ENCODE measurements at regions not wholly inside any gene's neighbourhood (a gene's known extent, or its start where the extent isn't known, plus 50 kb on each side); places are given as distances from the start of the nearest gene placed in this dataset.

GRCh38 chr1:5497503-5497902 lies 494.7 kb downstream of the NPHP4 start:
- DNase-seq (ENCODE audit: low spot score) = no peak

DNA sequence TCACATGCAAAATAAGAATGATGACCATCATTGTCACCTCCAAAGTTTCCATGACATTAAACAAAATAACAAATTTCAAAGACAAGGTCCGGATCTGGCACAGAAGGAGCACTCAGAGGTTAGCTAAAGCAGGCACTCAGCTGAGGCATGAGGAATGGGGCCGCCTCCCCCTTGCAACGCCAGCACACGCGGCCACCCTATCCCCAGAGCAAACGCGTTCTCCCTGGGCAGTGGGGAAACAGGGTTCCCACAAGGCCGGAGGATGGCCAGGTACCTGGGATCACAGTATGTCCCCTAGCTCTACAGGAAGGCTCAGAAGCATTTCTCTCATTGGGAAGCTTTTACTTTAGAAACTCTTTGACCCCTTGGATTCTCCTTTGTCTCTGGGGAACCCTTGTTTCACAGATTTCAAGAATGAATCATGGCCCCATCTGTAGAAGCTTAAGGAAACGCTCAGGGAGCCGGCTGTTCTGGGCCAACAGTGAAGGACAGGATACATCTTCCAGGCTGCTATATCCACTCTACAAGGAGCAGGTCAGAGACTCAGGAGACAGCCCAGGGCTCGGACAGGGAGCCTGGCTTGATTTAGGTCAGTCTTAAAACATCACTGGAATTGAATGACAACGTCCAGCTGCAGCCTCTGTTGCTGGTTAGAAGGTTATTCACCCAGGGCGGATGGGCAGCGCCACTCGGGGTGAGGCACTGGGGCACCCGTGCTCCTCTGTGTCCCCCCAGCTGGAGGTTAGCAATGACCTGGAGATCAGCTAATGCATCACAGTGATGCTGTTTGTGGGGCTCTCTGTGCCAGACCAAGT lies 496.4 kb downstream of the NPHP4 start:
- no peak for DNase-seq (ENCODE audit: low spot score)

DNA sequence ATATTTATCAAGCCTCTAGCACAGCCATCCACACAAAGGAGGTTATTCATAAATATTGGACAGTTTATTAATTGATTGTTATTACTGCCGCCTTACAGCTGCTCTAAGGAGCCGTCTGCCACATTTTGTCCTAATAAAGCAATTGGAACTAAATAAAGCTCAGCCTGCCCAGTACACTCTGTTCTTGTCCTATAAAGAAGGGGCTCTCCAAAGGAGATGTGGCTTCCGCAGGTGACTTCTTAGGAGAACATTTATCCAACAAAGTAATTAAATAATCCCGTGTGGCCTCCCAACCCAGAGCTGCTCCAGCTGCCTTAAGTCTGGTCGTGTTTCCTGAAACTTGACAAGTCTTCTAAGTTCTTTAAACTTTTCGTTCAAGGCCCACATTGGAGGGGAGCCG lies 497.7 kb downstream of the NPHP4 start:
- DNase-seq (ENCODE audit: low spot score) = no peak

GRCh38 chr1:5493851-5494311 lies 498.3 kb downstream of the NPHP4 start:
- no peak for DNase-seq (ENCODE audit: low spot score)

GRCh38 chr1:5493275-5493674 lies 498.9 kb downstream of the NPHP4 start:
- no peak for DNase-seq (ENCODE audit: low spot score)

DNA sequence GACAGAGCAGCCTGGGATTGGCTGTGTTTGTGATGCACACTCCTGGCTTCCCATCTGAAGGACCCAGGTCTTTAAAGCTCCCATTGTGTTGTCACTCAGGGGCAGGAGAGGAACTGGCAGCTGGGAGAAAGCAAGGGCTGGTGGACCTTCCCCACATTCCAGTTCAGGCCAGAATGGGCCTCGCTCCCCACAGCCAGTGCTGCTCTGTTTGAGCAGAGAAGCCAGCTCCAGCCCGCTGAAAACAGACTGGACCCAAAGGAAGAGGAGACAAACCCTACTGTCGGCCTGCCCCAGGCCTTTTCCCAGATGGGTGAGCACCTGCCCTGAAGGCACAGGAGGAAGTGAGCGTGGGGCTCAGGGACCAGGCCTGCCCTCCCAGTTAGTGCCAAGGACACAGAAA lies 499.4 kb downstream of the NPHP4 start:
- no peak for DNase-seq (ENCODE audit: low spot score)

DNA sequence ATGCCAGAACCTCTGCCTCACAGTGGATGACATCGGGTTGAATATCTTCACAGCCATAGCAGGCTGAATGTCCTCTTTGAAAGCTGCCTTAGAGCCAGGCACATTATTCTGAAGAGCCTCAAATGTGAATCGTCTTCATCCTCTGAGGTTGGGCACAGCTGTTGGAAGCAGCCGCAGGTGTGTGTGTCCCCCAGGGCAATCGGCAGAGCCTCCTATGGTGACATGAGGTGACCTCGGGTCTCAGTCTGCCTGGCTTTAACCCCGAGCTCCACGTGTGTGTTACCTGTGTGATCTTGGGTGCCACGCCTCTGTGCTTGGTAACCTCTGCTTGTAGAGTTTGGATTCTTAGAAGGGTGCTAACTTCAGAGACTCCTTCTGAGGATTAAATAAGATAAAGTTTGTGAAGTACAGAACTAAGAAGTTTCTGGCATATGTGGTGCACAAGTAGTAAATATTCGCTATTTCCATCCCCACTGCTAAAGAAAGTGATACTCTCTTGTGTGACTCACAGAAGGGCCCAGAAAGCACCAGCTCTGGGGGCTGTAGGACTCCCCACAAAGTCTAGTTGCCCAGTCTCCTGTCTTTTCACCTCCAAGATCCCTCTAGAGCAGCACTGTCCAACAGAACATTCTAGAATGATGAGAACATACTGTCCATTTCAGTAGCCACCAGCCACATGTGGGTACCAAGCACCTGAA lies 500.9 kb downstream of the NPHP4 start:
- DNase-seq (ENCODE audit: low spot score) = no peak

- no peak for DNase-seq (ENCODE audit: low spot score)
Measured at GRCh38 chr1:5490635-5491034, 501.6 kb downstream of the NPHP4 start.

GRCh38 chr1:5488448-5488847 lies 503.8 kb downstream of the NPHP4 start:
- no peak for DNase-seq (ENCODE audit: low spot score)

DNA sequence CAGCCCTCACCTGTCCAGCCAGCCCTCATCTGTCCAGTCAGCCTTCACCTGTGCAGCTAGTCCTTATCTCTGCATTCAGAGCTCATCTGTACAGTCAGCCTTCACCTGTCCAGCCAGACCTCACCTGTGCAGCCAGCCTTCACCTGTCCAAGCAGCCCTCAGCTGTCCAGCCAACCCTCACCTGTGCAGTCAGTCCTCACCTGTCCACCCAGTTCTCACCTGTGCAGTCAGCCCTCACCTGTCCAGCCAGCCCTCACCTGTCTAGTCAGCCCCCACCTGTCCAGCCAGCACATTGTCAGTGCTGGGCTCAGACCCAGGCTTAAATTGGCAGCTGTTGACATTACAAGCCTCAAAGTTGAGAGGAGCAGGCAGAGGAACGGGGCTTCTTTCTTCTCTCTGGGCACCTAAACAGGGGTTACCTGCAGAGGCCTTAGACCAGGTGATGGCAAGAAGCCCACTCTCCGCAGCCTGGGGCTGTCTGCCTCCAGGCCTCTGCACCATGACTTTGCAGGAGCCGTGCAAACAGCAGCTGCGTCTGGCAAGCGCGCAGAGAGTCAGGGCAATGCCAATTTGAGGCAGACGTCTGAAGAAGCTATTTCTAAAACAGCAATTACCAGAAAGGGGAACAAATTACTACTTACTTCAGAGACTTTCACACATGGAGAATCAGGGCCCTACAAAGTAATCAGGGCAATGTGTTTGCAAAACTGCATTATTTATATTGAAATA lies 506.1 kb downstream of the NPHP4 start:
- no peak for DNase-seq (ENCODE audit: low spot score)

DNA sequence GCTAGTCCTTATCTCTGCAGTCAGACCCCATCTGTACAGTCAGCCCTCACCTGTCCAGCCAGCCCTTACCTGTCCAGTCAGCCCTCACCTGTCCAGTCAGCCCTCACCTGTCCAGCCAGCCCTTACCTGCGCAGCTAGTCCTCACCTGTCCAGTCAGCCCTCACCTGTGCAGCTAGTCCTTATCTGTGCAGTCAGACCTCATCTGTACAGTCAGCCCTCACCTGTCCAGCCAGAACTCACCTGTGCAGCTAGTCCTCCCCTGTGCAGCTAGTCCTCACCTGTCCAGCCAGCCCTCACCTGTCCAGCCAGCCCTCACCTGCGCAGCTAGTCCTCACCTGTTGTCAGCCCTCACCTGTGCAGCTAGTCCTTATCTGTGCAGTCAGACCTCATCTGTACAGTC lies 506.8 kb downstream of the NPHP4 start:
- DNase-seq (ENCODE audit: low spot score) = no peak

GRCh38 chr1:5484451-5485165 lies 507.6 kb downstream of the NPHP4 start:
- DNase-seq (ENCODE audit: low spot score) = no peak

DNA sequence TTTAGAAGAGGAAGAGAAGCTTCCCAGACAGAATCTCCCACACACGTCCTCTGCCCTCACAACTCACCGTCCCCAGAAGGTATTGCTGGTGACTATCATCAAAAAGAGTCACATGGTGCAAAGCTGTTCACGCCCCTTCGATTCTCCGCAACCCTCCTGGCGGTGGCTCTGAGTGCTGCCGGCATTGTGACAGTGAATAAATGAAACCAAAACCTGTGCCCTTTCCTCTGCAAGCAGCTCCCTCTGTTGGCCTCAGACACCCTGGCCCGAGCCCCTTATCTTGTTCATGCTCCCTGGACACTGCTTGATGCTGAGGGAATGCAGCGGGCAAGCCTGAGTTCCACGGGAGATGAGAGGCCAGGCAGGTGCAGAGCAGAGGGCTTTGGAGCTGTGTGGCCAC lies 510.3 kb downstream of the NPHP4 start:
- DNase-seq (ENCODE audit: low spot score) = no peak

DNA sequence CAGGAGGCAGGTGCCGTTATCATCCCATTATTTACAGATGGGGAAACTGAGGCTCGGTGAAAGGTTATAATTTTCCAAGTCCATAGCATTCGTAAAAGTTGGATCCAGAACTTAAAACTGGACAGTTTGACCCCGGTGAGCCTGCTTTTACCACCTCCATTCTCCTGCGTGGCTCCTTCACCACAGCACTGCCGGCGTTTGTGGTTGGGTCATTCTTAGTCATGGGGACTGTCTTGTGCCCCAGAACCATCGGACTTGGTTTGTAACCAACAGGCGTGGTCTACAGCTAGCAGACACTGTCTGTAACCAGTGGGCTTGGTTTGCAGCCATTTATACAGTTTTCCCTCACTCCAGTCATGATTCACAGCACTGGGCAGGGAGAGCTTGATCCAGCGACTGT lies 511.3 kb downstream of the NPHP4 start:
- no peak for DNase-seq (ENCODE audit: low spot score)

- DNase-seq (ENCODE audit: low spot score) = no peak
Measured at GRCh38 chr1:5479876-5480646, 512.2 kb downstream of the NPHP4 start.

DNA sequence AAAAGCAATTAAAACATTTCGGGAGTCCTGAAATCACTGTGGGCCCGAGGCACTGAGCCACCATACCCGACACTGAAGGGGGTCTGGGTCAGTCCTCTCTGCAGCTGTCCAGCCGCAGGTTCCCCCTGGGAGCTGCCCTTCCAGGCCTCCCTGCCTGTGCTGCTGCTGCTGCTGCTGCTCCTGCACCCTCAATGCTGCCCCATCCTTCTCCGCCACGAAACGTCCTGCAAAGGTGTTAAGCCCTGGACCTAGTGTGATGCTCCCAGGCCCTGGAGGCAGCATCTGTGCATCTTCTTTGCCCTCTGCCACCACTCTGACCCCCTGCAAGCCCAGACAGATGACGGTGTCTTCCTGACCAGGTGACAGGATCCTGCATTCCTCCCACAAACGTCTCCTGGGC lies 513.3 kb downstream of the NPHP4 start:
- DNase-seq (ENCODE audit: low spot score) = no peak

DNA sequence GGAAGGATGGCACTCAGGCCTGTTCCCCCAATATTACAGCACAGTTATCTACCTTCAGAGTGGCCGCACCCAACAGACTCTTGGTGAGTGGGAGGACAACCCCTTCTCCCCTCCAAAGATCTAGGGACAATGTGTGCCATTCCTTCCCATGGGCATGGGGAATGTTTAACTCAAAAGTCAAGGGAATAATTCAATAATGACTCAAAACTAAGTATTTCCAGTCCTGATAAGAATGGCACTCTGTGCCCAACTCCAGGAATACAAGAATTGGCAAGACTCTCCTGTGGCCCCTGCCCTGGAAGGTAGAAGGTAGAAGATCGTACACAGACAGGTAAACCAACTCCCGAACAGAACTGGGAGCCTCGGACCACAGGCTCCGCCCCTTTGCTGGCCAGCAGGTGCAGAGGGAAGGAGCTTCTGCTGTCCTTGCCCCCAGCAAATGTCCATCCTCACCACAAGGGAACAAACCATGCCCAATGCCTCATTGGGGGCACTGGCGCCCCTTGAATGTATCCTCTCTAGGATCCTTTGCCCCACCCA lies 514.0 kb downstream of the NPHP4 start:
- no peak for DNase-seq (ENCODE audit: low spot score)

DNA sequence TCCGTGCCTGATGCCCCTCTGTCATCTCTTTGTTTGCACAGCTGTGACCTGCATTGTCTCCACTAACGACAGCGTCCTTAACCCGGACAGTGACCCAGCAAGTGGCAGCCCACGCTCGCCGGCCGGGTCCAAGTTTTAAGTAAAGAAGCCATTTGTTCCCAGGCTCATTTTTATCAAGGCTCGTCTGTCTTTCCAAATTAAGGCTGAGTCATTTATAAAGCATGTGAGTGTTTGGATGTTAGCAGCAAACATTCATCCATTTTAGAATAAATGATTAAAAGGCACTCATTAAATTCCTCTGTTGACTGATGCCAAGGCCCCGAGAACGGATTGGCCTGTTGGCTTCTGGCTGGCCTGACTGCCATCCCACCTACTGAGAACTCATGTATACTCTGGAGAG lies 514.5 kb downstream of the NPHP4 start:
- DNase-seq (ENCODE audit: low spot score) = no peak

GRCh38 chr1:5475572-5475971 lies 516.7 kb downstream of the NPHP4 start:
- no peak for DNase-seq (ENCODE audit: low spot score)

DNA sequence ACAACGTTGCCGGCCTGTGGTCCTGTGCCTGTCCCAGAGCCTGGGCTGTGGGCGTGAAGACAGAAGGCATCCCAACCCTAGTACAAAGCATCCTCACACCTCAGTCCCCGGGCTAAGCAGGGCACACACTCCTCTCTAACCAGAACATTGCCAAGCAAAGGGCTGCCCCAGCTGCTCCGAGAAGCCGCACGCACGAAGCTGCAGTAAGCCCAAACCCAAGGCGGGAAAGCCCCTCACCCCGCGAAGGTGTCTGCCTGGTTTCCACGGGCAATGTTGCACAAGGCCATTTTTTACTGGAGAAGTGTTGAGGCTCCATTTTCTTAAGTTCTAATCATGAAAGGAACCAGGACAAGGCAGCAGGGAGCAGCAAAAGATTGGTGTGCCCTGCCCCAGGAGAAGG lies 519.0 kb downstream of the NPHP4 start:
- DNase-seq (ENCODE audit: low spot score) = no peak

GRCh38 chr1:5466487-5466886 lies 525.7 kb downstream of the NPHP4 start:
- DNase-seq (ENCODE audit: low spot score) = no peak

All from NAMALWA (cell line).